ENCODE measurements at regions not wholly inside any gene's neighbourhood (a gene's known extent, or its start where the extent isn't known, plus 50 kb on each side); places are given as distances from the start of the nearest gene placed in this dataset.

DNA sequence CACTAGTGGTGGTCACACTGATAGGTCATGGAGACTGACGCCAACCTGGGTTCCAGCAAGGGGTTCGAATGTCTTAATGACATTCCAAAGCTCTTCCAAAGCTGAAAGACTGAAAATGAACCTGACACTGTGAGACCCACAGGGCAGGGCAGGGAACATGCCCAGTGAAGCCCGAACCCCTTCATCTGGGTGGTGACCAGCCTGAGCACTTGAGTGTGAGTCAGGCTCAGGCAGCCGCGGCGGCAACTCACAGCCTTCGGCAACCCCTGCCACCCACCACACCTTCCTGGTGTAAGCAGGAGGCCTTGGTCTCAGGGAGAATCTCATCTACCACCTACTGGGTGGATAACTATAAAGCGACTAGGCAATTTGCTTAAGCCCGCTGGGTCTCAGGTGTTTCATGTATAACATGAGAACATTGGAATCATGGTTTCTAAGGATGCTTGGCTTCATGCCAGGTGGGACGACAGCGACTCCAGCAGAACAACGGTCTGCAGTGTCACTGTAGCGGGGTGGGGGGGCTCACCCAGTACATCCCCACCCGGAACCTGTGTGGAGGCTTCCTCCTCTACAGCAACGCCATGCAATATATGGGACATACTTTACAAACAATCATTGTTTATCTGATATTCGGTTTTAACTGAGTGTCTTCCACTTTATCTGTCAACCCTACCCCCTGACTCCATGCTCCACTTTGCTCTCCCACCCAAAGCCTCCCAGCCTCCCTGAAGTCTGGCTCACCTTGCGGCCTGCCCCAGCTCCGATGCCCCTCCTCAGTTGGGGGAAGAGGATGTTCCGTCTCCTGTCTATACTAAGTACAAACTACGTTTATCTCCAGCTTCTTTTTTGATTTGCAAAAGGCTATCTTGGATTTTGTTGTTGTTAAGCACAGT lies 125.0 kb upstream of the MEF2A start:
- DNase-seq (ENCODE audit: low read depth in 4 of 4, low spot score in 2 of 4): no peak

- no peak for DNase-seq (ENCODE audit: low read depth in 4 of 4, low spot score in 2 of 4)
Observed at GRCh38 chr15:99441444-99441800, 124.4 kb upstream of the MEF2A start.

GRCh38 chr15:99441871-99442251 lies 123.9 kb upstream of the MEF2A start:
- DNase-seq (ENCODE audit: low read depth in 4 of 4, low spot score in 2 of 4): no peak

DNA sequence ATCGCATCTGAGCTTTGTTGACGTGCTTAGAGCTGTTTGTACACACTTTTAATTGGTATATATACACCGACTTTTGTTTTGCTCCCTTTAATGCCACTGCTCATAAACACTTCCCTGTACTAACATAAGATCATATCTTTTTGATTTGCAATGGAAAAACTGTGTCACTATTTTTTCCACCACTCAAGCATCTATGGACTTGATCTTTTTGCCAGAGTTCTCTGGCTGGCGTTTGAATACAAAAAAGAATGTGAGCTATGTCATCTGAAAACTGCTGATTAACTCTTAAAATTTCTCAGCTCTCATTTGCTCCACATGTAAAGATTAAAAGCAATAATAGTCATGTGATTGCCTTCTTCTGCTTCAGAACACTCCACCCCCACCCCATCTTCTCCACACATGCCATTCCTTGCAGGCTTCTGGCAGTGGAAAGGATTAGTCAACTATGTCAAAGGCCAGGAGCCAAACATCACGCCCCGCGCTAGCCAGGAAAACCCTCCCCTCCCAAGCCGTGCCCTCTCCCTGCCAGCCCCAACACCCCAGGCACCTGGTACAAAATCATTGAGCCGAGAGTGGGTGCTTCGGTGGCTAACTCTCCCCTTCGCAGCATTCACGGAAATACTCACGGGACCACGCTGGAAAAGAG lies 123.4 kb upstream of the MEF2A start:
- no peak for DNase-seq (ENCODE audit: low read depth in 4 of 4, low spot score in 2 of 4)

DNA sequence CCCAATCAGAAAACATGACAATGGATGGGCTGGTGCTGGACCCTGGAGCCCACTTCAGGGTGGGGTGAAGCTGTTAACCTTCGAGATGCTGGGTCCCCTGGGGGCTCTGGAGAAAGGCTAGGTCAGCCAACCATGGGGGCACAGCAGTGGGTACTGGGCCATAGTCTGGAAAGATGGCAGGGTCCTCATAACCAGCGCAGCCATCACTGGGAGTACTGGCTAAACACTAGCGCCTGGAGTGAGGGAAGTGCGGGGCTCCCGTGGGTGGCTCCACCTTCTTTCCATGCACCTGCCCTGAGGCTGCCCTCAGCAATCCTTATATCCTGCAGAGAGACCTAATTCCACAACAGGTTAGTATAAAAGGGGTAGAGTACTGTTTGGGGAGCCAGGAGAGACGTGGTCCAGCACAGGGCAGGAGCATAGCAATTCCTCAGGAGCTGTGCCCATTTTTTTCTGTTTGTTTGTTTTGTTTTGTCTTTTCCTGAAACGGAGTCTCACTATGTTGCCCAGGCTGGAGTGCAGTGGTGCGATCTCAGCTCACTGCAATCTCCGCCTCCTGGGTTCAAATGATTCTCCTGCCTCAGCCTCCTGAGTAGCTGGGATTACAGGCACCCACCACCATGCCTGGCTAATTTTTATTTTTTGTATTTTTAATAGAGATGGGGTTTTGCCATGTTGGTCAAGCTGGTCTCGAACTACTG lies 122.6 kb upstream of the MEF2A start:
- DNase-seq (ENCODE audit: low read depth in 4 of 4, low spot score in 2 of 4): no peak

DNA sequence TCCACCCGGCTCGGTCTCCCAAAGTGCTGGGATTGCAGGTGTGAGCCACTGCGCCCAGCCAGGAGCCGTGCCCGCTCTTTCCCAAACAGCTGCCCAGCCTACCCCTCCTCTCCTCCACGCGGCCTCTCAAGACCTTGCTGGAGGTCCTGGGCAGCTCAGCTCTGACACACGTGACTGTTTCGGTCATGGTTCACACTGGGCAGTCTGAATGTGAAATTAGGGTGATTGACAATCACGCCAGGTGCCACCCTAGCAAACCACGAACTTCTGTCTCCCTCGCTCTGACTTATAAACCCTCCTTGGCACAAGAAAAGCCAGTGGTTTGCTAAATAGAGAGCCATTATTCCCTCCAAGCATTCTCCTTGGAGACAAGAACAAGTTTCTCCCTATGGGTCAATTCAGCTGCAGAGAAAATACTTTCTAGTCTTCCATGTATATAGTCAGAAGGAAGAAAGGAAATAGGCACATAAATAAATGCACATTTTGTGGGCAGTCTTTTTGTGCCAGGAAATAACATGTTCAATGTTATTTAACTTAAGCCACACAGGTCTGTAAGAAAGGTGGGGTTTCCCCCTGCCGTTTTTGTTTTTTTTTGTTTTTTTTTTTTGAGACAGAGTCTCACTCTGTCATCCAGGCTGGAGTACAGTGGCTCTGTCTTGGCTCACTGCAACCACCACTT lies 121.9 kb upstream of the MEF2A start:
- DNase-seq (ENCODE audit: low read depth in 4 of 4, low spot score in 2 of 4): no peak

DNA sequence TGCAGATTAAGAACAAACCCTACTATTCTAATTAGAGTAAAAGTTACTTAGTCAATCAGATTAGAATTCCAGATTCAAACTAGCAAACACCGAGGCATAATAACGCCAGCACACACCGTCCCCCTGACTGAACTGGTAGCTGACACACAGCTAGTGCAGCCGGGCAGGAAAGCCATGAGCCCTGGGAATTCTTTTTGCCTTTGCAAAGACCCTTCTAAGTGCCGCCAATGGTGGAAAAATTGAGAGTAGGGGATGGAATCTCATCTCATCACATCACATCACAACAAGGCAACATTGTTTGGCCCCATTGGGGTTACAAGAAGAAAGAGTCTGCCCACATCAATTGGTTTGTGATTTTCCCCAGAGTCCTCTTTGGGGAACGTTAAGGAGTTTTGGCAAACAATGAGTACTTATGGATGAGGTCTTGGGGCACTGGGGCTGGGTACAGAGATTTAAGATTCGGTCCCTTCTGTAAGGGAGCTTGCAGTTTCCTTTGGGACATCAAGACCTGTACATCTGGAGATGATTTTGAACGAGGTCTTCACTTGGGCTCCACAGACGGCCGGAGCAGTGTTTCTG lies 120.4 kb upstream of the MEF2A start:
- no peak for DNase-seq (ENCODE audit: low read depth in 4 of 4, low spot score in 2 of 4)

DNA sequence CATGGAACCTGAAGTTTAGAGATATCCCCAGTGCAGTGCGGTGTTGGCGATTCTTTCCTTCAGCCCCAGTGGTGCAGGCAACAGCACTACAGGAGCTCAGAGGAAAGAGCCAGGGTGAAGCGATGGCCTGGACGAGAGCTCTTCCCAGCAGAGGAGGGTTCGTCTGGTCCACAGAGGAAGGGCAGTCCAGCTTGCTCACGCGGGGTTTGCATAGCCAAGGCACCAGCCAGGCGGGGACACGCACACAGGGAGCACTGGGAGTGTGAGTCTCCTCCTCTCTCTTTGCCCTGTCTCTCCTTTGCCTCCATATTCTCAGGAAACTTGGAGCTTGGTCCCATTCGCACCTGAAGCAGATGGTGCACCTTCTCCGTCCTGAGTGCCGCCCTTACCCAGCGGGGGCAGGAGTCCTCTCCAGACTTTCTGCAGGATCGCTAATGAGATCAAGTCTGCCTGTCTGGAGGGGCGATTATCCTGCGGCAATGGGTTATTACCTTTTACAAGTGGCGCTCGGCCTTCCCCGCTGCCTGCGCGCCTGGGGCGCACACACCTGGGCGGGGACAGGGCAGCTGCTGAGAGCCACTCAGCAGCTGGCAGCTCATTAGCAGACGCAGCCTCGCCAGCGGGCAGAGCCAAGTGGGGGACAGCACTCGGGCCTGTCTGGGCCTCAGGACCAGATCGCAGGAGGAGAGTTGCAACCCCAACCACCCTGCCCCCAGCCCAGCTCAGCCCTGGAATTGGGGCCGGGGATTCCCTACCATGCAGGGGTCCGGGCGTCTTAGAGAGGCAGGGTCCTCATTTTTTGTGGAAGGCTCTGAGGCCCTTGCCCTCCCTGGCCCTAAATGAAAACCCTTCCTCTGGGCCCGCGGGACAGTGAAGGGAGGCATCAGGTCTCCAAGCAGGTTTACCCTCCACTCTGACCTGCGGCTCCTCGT lies 119.0 kb upstream of the MEF2A start:
- no peak for DNase-seq (ENCODE audit: low read depth in 4 of 4, low spot score in 2 of 4)

GRCh38 chr15:99447497-99448371 lies 118.0 kb upstream of the MEF2A start:
- no peak for DNase-seq (ENCODE audit: low read depth in 4 of 4, low spot score in 2 of 4)

- DNase-seq (ENCODE audit: low read depth in 4 of 4, low spot score in 2 of 4): no peak
Observed at GRCh38 chr15:99449514-99449913, 116.3 kb upstream of the MEF2A start.

GRCh38 chr15:99450896-99451358 lies 114.9 kb upstream of the MEF2A start:
- DNase-seq (ENCODE audit: low read depth in 4 of 4, low spot score in 2 of 4): no peak

GRCh38 chr15:99451484-99451883 lies 114.3 kb upstream of the MEF2A start:
- DNase-seq (ENCODE audit: low read depth in 4 of 4, low spot score in 2 of 4): no peak

DNA sequence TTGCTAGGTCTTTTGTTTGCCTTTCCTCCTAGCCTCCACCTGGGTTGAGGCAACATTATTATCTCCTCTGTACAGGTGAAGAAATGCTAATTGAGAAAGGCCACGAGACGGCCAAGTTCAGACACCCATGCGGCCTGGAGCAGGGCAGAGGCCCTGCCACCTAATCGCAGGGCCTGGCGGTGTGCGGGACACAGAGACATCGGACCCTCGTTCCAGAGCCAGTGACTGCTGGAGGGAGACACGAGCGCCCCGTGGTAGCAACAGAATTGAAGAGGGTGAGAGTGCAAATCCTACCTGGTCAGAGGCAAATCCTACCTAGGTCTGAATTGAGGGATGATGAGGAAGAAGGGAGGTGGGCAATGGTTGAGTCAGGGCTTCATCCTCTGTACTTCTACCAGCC lies 113.8 kb upstream of the MEF2A start:
- no peak for DNase-seq (ENCODE audit: low read depth in 4 of 4, low spot score in 2 of 4)

DNA sequence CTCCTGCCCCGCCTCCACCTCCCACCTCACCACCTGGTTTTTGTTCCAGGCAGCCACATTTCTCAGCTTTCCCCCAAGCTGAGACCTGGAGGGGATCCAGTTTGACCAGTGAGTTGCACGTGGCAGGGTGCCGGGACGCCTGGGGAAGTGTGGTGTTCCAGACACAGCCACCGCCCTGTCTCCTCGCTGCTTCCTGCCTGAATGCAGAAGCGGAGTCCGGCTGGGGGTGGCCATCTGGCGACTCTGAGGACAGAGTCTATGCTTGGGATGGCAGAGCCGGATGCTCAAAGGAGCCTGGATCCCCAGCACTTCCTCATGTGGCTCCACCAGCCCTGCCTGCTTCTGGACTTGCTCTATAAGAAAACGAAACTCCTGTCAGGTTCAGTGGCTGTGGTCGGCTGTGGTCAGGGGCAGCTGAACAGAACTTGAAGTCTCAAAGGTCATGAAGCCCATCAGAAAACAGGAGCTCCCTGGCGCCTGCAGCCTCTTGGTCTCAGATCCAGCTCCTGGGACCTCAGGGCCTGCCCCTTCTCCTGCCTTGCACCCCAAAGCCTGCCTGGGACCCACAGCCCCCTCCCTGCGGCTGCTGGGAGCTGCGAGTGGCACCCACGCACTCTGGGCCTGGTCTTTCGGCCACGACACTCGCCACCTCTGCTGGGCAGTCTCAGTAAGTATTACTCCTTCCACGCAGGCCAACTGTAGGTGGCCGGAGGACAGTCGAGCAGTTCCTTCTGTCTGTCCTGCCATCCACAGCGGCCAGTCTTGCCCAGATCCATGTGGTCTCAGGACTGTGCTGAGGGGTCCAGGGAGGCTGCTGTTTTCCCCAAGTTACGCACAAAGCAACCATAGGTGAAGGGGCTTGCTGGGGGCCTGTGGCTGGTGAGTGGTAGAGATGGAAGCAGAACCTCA lies 112.8 kb upstream of the MEF2A start:
- no peak for DNase-seq (ENCODE audit: low read depth in 4 of 4, low spot score in 2 of 4)

DNA sequence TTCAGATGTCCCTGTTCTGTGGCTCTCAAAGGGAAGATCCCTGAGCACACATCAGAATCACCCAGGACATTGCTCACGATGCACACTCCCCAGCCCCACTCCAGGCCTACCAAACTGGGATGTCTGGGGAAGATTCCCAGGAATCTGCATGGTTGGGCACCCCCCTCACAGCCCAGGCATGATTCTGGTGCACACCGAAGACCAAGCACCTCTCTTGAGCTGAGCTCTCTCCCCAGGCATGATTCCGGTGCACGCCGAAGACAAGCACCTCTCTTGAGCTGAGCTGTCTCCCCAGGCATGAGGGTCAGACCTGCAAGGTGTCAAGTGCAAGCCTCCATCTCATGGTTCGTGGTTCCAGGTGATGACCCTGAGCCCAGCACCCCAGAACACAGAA lies 112.2 kb upstream of the MEF2A start:
- no peak for DNase-seq (ENCODE audit: low read depth in 4 of 4, low spot score in 2 of 4)

- DNase-seq (ENCODE audit: low read depth in 4 of 4, low spot score in 2 of 4): no peak
Observed at GRCh38 chr15:99454107-99454809, 111.5 kb upstream of the MEF2A start.
